ENCODE measurements at regions not wholly inside any gene's neighbourhood (a gene's known extent, or its start where the extent isn't known, plus 50 kb on each side); places are given as distances from the start of the nearest gene placed in this dataset.

- no peak for DNase-seq
These were observed 261.4 kb upstream of the ZP4 start for GRCh38 chr1:238152119-238152518.

GRCh38 chr1:238143038-238143437 is 252.3 kb upstream of the ZP4 start:
- no peak for DNase-seq

- DNase-seq, result no peak
These were observed 250.6 kb upstream of the ZP4 start for GRCh38 chr1:238141353-238141752.

- DNase-seq, result no peak
These were observed 249.0 kb upstream of the ZP4 start for GRCh38 chr1:238139713-238140112.

- no peak for DNase-seq
These were observed 247.4 kb upstream of the ZP4 start for GRCh38 chr1:238138059-238138626.

GRCh38 chr1:238135708-238136664 is 245.3 kb upstream of the ZP4 start:
- no peak for DNase-seq

- no peak for DNase-seq
These were observed 239.0 kb upstream of the ZP4 start for GRCh38 chr1:238129677-238130076.

GRCh38 chr1:238123201-238123600 is 232.5 kb upstream of the ZP4 start:
- DNase-seq, result no peak

GRCh38 chr1:238119861-238120260 is 229.1 kb upstream of the ZP4 start:
- no peak for DNase-seq

- no peak for DNase-seq
These were observed 228.3 kb upstream of the ZP4 start for GRCh38 chr1:238119060-238119459.

- DNase-seq, result no peak
These were observed 225.1 kb upstream of the ZP4 start for GRCh38 chr1:238115852-238116251.

- DNase-seq, result no peak
These were observed 222.4 kb upstream of the ZP4 start for GRCh38 chr1:238112952-238113621.

GRCh38 chr1:238111516-238111915 is 220.8 kb upstream of the ZP4 start:
- no peak for DNase-seq

- DNase-seq, result no peak
These were observed 220.4 kb upstream of the ZP4 start for GRCh38 chr1:238111081-238111480.

GRCh38 chr1:238108417-238108816 is 217.7 kb upstream of the ZP4 start:
- no peak for DNase-seq

- no peak for DNase-seq
These were observed 216.6 kb upstream of the ZP4 start for GRCh38 chr1:238107322-238107721.

GRCh38 chr1:238104752-238105151 is 214.0 kb upstream of the ZP4 start:
- DNase-seq, result no peak

GRCh38 chr1:238101923-238102322 is 211.2 kb upstream of the ZP4 start:
- no peak for DNase-seq

- no peak for DNase-seq
These were observed 209.1 kb upstream of the ZP4 start for GRCh38 chr1:238099871-238100270.

GRCh38 chr1:238089615-238090014 is 198.9 kb upstream of the ZP4 start:
- DNase-seq, result no peak

GRCh38 chr1:238088560-238089290 is 198.0 kb upstream of the ZP4 start:
- DNase-seq, result no peak

- no peak for DNase-seq
These were observed 183.3 kb upstream of the ZP4 start for GRCh38 chr1:238073991-238074390.

- DNase-seq, result no peak
These were observed 180.3 kb upstream of the ZP4 start for GRCh38 chr1:238071061-238071460.

Measured in CD4-positive, alpha-beta T cell treated with Interleukin-21 for 1 hour (primary cell).